GM18502 (cell line): ENCODE measurements at regions not wholly inside any gene's neighbourhood (a gene's known extent, or its start where the extent isn't known, plus 50 kb on each side); places are given as distances from the start of the nearest gene placed in this dataset.
A peak's percentile ranks its signal among the peaks of the same experiment; 100 is the strongest.
"Not testable (repeated sequence)": the region's sequence is repeated elsewhere in the genome, so short reads cannot be mapped to it uniquely, and the experiment has no call there.

Experiments used
- ATAC-seq: cut with Tn5 transposase; IDR thresholded peaks from one replicate; pipeline ENCODE4 v1.9.1; 2021; ENCODE audit warnings: mild to moderate bottlenecking; ENCODE audit not compliant: unreplicated experiment, poor library complexity

- peak; percentile 64 for ATAC-seq
Observed at GRCh38 chr13:33639626-33640080, 178.3 kb upstream of the RFC3 start.

DNA sequence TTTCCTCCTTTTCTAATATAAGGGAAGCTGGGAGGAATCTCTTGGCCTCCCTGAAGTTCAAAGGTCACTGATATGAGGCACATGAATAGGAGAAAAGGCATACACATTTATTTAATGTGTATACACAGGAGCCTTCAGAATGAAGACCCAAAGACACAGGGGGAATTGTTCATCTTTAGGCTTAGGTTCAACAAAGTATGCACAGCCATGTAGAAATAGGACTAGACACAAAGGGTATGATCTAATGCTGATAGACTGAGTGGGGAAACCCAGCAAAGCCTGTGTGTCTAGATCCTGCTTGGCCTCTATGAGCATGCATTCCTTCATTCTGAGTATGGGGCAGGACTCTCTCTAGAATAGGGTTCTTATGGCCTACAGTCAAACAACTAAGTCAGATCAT, 177.1 kb upstream of the RFC3 start:
- ATAC-seq = no peak

- ATAC-seq = no peak
Observed at GRCh38 chr13:33642374-33643065, 175.4 kb upstream of the RFC3 start.

DNA sequence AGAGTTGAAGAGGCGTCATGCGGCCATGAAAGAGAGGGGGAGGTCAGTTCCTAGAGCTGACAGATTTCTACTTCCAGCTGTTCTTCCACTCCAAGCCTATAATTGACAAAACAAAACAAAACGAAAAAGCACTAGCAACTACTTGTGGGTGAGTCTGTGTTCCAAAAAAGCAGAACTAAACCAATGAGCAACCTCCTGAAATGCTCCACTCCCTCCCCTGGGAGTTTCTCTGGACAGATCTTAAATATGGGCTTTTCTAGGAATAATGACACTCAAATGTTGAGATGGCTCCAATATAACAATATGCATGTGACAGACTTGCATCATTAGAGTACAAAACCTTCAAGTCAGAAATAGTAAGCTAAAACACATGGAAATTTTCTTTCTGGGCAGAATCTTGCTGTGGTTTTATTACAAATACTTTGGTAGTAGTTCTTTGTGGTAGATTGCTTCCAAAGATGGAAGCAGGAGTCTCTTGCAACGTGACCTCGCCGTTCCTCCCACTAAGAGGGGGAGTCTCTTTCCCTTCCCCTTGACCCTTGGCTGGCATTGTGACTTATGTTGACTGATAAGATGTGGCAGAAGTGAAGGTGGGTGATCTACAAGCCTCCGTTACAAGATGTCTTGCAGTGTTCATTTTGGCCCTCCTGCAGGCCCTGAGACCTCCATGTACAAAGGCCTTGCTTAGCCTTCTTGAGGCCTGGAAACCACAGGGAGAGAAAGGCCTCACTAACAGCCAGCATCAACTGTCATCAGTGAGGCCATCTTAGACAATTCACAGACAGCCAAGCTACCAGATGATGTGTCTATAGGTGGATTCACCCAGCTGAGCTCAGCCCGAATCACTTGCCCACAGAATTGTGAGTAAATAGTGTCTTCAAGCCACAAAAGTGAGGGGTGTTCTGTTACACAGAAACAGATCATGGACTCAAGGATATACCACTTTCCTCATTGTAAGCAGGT, 173.1 kb upstream of the RFC3 start:
- no peak for ATAC-seq

- ATAC-seq = no peak
Observed at GRCh38 chr13:33645591-33646554, 172.1 kb upstream of the RFC3 start.

DNA sequence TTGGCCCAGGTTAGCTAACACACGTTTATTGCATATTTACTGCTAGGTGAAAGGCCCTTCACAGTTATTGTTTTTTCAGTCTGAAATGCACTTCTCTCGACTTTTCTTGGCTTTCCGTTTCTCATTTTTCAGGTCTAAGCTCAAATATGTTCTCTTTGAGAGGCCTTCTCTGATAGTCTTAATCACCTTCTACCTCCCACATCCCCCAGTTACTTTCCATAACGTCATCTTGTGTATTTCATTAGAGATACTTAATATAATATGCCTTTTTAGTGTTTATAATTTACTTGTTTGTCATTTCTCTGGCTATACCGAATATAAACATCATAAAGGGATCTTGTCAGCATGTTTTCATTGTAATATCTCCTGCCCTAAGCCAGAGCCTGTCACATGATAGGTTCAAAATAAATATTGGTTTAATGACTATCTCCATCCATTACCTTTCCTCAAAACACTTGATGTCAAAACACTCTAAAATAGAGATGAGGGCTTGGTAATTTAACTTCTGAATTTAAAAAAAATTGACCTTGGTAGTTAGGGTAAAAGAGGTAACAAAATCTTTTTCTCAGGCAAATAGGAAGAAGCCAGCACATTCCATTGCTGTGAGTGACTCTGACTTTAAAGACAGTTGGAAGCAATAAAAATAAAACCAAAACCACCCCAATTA, 168.6 kb upstream of the RFC3 start:
- ATAC-seq = no peak

GRCh38 chr13:33651766-33652165, 166.2 kb upstream of the RFC3 start:
- no peak for ATAC-seq

- ATAC-seq = no peak
Observed at GRCh38 chr13:33657274-33657673, 160.7 kb upstream of the RFC3 start.

DNA sequence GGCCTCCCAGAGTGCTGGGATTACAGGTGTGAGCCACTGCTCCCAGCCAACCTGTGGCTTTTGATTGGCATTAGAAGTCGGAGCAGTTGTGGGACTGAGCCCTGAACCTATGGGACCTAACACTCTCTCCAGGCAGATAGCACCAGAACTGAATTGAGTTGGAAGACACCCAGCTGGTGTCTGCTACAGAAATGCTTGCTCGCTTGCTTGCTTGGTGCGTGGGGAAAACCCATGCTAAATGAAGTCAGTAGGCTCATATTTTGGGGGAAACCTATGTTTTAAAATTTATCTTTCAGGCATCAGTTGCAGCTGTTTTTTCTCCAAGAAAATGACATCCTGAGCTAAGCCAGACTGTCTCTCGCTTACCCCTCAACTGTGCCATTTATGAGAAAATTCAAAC, 158.5 kb upstream of the RFC3 start:
- no peak for ATAC-seq

- ATAC-seq = no peak
Observed at GRCh38 chr13:33659894-33660293, 158.1 kb upstream of the RFC3 start.

DNA sequence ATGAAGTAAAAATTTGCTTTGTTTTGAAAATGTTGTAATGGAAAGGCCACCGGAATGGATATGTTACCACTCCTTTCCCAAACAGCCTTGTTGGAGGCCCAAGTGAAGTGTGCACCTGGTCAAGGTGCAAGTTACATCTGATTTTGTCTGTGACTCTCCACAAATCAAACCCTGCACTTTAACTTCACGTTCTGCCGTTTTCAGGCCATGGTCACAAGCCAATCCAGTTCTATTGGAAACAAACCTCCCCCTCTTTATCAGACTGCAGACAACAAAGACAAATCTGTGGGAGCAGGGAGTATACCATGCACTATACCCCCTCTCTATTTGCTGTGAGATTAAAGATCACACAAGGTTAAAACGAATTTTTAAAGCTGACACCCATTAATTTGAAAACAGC, 155.6 kb upstream of the RFC3 start:
- no peak for ATAC-seq

- no peak for ATAC-seq
Observed at GRCh38 chr13:33665626-33666175, 152.2 kb upstream of the RFC3 start.

GRCh38 chr13:33671560-33671959, 146.4 kb upstream of the RFC3 start:
- ATAC-seq = no peak

DNA sequence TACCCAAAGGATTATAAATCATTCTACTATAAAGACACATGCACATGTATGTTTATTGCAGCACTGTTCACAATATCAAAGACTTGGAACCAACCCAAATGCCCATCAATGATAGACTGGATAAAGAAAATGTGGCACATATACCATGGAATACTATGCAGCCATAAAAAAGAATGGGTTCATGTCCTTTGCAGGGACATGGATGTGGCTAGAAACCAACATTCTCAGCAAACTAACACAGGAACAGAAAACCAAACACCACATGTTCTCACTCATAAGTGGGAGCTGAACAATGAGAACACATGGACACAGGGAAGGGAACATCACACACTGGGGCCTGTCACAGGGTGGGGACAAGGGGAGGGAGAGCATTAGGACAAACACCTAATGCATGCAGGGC, 145.9 kb upstream of the RFC3 start:
- not testable (repeated sequence) for ATAC-seq

- no peak for ATAC-seq
Observed at GRCh38 chr13:33676045-33676989, 141.6 kb upstream of the RFC3 start.

GRCh38 chr13:33677215-33677614, 140.7 kb upstream of the RFC3 start:
- ATAC-seq = no peak

DNA sequence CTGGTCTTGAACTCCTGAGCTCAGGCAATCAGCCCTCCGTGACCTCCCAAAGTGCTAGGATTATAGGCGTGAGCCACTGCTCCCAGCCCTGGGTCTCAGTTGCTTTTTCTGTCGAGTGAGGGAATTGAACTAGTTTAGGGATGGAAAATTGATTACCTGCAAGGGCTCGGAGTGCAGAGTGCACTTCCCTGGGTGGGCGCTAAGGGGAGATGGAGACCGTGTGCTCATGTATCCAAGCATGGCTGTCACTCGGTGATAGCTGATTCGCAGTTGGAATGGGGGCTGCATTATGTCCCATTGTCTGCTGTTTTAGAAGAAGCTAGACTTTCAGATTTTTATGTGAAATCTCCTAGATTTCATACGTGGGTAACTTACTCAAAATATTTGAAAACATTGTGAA, 139.9 kb upstream of the RFC3 start:
- ATAC-seq = no peak

DNA sequence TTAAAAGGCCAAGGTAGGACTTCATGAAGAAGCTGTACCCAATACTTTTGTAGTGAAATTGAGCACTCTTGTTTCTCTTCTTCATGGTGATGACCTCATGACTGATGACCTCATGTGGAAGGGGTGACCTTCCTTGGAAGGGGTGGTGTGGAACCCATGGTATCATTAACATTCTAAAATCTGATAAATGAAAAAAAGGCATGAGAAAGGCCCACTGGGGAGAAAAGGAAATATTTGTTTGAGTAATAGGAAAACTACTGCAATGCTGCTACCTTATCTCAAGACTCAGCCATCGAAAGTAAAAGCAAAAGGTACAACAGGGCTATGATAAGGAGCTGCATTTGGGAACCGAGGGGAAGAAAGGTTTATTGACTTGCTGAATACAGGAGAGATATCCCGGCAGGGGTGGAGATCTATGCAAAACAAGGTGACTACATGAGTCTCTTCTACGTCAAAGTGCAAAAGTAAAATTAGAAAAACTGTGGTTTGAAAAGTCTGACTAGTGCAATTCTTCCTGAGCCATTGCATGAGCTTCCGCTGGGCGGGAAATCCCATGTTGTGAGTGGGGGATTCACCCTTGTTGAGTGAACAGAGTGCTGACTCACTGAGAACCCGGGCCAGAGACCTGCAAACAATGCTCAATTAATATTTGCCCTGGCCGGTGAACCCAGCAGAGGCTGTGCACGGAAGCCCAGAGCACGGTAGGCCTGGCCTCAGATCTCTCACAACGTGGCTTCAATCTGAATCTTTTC, 138.9 kb upstream of the RFC3 start:
- ATAC-seq = peak; percentile 96
